K562 (cell line): ENCODE measurements at regions not wholly inside any gene's neighbourhood (a gene's known extent, or its start where the extent isn't known, plus 50 kb on each side); places are given as distances from the start of the nearest gene placed in this dataset.

Experiments
- C11orf30 ChIP-seq: fragments of 450-650 bp; IDR thresholded peaks from 2 replicates; pipeline ENCODE4 v1.6.1; 2016; ENCODE audit warnings: low read depth, mild to moderate bottlenecking
- CLOCK ChIP-seq: fragments of 250-450 bp; sonication (Bioruptor Pico); IDR thresholded peaks from 2 replicates; pipeline ENCODE4 v1.4.0; 2020; ENCODE audit warnings: mild to moderate bottlenecking, moderate library complexity, borderline replicate concordance
- CXXC5 ChIP-seq: fragments of 250-450 bp; sonication (Bioruptor Pico); IDR thresholded peaks from 2 replicates; pipeline ENCODE4 v1.8.0; 2022; ENCODE audit warnings: inconsistent platforms, mild to moderate bottlenecking, moderate library complexity
- ETV1 ChIP-seq: fragments of 450-650 bp; conservative IDR thresholded peaks from 2 replicates; pipeline ENCODE4 v1.6.1; 2016; ENCODE audit warnings: missing genetic modification characterization, control low read depth, low read depth, missing compliant biosample characterization
- ETV6 ChIP-seq, 3 experiments: fragments of 150-350 bp in 1 of 3; sonication (generic) in 1 of 3; formaldehyde crosslinking in 1 of 3; IDR thresholded peaks; 2 replicates each; pipeline versions ENCODE4 v1.6.1 to v1.8.0; 2014 to 2022; ENCODE audit warnings: borderline replicate concordance in 2 of 3, low read depth in 2 of 3, antibody characterized with exemption in 1 of 3, low read length in 1 of 3, mild to moderate bottlenecking in 1 of 3, missing genetic modification reagents in 1 of 3
- HMG20B ChIP-seq: fragments of 250-450 bp; sonication (Bioruptor Pico); IDR thresholded peaks from 2 replicates; pipeline ENCODE4 v1.5.0; 2021; ENCODE audit warnings: mild to moderate bottlenecking
- HNRNPLL ChIP-seq: fragments of 200-400 bp; formaldehyde crosslinking; IDR thresholded peaks from 2 replicates; pipeline ENCODE4 v1.6.1; 2017; ENCODE audit warnings: low read length, low read depth, mild to moderate bottlenecking; ENCODE audit not compliant: poor library complexity, severe bottlenecking
- HNRNPUL1 ChIP-seq: fragments of 200-400 bp; formaldehyde crosslinking; IDR thresholded peaks from 2 replicates; pipeline ENCODE4 v1.6.1; 2017; ENCODE audit warnings: low read length
- IRF2 ChIP-seq: sonication (generic); formaldehyde crosslinking; IDR thresholded peaks from 2 replicates; pipeline ENCODE4 v1.8.1; 2022; ENCODE audit warnings: mild to moderate bottlenecking, missing genetic modification reagents
- KDM4B ChIP-seq, 2 experiments: fragments of 450-650 bp in 1 of 2; sonication (generic) in 1 of 2; IDR thresholded peaks; 2 replicates each; pipeline ENCODE4 v1.6.1; 2016 to 2017; ENCODE audit warnings: borderline replicate concordance in 2 of 2, antibody characterized with exemption in 1 of 2, low read depth in 1 of 2, mild to moderate bottlenecking in 1 of 2
- MLLT1 ChIP-seq, 2 experiments: fragments of 450-650 bp; IDR thresholded peaks; 2 replicates each; pipeline ENCODE4 v1.6.1; 2016
- MYC ChIP-seq, 2 experiments: fragments of 250-450 bp in 1 of 2; sonication (Bioruptor Pico) in 1 of 2; IDR thresholded peaks; 2 replicates each; pipeline versions ENCODE4 v1.5.1 to v1.6.1; 2012 to 2021; ENCODE audit warnings: low read depth in 2 of 2, borderline replicate concordance in 1 of 2, improper control_type of control experiment in 1 of 2, low read length in 1 of 2, mild to moderate bottlenecking in 1 of 2, moderate library complexity in 1 of 2
- NKRF ChIP-seq: fragments of 450-650 bp; IDR thresholded peaks from 2 replicates; pipeline ENCODE4 v1.6.1; 2016; ENCODE audit warnings: borderline replicate concordance
- SP1 ChIP-seq: sonication (generic); formaldehyde crosslinking; IDR thresholded peaks from 2 replicates; pipeline ENCODE4 v1.8.1; 2022; ENCODE audit warnings: mild to moderate bottlenecking, missing genetic modification reagents
- SRSF9 ChIP-seq: fragments of 200-400 bp; formaldehyde crosslinking; IDR thresholded peaks from 2 replicates; pipeline ENCODE4 v1.6.1; 2017; ENCODE audit warnings: low read depth, low read length, borderline replicate concordance
- ZNF212 ChIP-seq: fragments of 450-650 bp; formaldehyde crosslinking; IDR thresholded peaks from 2 replicates; pipeline ENCODE4 v1.4.0; 2020; ENCODE audit warnings: mild to moderate bottlenecking
- ZNF316 ChIP-seq: fragments of 450-650 bp; IDR thresholded peaks from 2 replicates; pipeline ENCODE4 v1.6.1; 2016
- ZNF324 ChIP-seq: fragments of 250-450 bp; sonication (Bioruptor Pico); IDR thresholded peaks from 2 replicates; pipeline ENCODE4 v1.4.0; 2020; ENCODE audit warnings: mild to moderate bottlenecking
- ZNF354B ChIP-seq: fragments of 250-450 bp; sonication (Bioruptor Pico); IDR thresholded peaks from 2 replicates; pipeline ENCODE4 v1.4.0; 2020
- ZNF444 ChIP-seq: fragments of 250-450 bp; sonication (Bioruptor Pico); IDR thresholded peaks from 2 replicates; pipeline ENCODE4 v1.4.0; 2020; ENCODE audit warnings: mild to moderate bottlenecking, moderate library complexity
- ZNF561 ChIP-seq: fragments of 450-650 bp; formaldehyde crosslinking; conservative IDR thresholded peaks from 2 replicates; pipeline ENCODE4 v1.4.0; 2020; ENCODE audit warnings: mild to moderate bottlenecking, moderate library complexity
- ZNF717 ChIP-seq: fragments of 250-450 bp; sonication (Bioruptor Pico); IDR thresholded peaks from 2 replicates; pipeline ENCODE4 v1.5.0; 2021

DNA sequence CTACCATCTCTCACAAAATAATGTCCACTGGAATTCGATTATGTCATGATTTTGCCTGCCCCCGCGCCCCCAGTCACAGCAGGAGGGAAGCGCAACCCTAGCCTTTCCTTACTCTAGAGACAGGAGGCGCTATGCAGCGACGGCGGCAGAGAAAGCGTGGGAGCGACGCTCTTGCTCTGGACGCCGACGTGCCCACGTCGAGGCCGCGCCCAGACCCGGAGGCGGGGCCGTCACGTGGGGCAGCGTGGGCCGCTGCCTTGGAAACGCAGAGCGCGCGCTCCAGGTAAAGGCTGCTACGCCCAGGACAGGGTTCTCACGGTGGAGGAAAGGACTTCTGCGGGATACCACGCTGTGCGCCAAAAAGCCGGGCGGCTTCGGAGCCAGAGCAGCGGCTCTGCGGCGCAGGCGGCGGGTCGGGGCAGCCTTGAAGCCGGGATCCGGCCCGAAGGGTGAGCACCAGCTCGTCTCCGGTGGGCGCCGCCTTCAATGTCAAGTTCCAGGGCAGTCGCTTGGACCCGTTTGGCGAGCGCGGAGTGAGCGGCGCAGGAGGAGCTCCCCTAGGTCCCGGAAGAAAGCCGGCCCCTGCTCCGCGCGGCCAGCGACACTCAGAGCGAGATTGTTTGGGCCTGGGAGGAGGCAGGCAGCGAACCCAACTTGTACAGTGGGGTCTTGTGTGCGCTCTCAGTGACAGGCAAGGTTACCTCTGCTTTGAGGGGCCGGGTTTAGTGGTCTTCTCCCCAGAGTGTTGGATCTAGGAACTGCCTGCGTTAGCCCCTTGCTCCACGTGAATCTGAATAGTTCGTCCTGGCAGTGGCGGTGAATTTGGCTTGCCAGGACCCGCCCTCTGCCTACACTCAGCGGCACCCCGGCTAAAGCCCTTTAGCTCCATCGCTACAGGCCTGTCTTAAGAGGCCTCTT is 121.7 kb downstream of the MRPL57 start (continued):
- TF ChIP-seq CXXC5 (CRISPR knock-in tag) (peak; percentile 94), SRSF9 (no peak), ZNF212 (CRISPR knock-in tag) (no peak), HMG20B (CRISPR knock-in tag) (no peak), SP1 (CRISPR knock-in tag) (peak; percentile 83), C11orf30 (peak; percentile 57), CLOCK (CRISPR knock-in tag) (no peak), ZNF717 (CRISPR knock-in tag) (no peak), ZNF316 (no peak), MLLT1 (IDR thresholded peaks at IDR 0.05) (no peak), HNRNPUL1 (no peak), IRF2 (CRISPR knock-in tag) (no peak), ETV6 (IDR thresholded peaks at IDR 0.05; ENCODE audit: borderline replicate concordance in 1 of 2, low read depth in 2 of 2, low read length in 1 of 2) (no peak), ETV6 (CRISPR knock-in tag; IDR thresholded peaks at IDR 0.05; ENCODE audit: borderline replicate concordance) (no peak), ZNF444 (CRISPR knock-in tag) (no peak), HNRNPLL (no peak), ZNF324 (CRISPR knock-in tag) (no peak), ZNF561 (CRISPR knock-in tag) (no peak), ETV1 (tag) (no peak), NKRF (peak; percentile 89), ZNF354B (CRISPR knock-in tag) (no peak), KDM4B (IDR thresholded peaks at IDR 0.05; ENCODE audit: borderline replicate concordance in 2 of 2, low read depth in 1 of 2) (no peak), MYC (IDR thresholded peaks at IDR 0.05; ENCODE audit: low read depth, low read length) (peak; percentile 67), MYC (CRISPR knock-in tag; IDR thresholded peaks at IDR 0.05; ENCODE audit: borderline replicate concordance, low read depth) (peak; percentile 65; the same call in 1 of the 2 replicates)
